ENCODE measurements at regions not wholly inside any gene's neighbourhood (a gene's known extent, or its start where the extent isn't known, plus 50 kb on each side); places are given as distances from the start of the nearest gene placed in this dataset.

- Histone ChIP-seq H4K20me1 (ENCODE audit: insufficient read depth) (no peaks in the 10 kb centered on the region), H3K36me3 (ENCODE audit: insufficient read depth, low read length) (no peaks in the 10 kb centered on the region), H3F3A (ENCODE audit: insufficient read depth, low read length, poor library complexity, severe bottlenecking) (no peaks in the 10 kb centered on the region), H3K79me2 (replicated peaks; ENCODE audit: insufficient read depth, low read length) (no peaks in the 10 kb centered on the region), H3K9me2 (ENCODE audit: insufficient read depth, low read length) (no peaks in the 10 kb centered on the region), H2AFZ (ENCODE audit: low read depth, low read length) (no peak overlapping the region), H3K4me2 (ENCODE audit: low read length) (no peak overlapping the region), H3K27ac (ENCODE audit: low read length) (no peak overlapping the region), H3K4me3 (ENCODE audit: low read length) (no peak overlapping the region), H3K27me3 (ENCODE audit: insufficient read depth, low read depth, low read length) (no peaks in the 10 kb centered on the region), H3K9ac (ENCODE audit: low read length) (no peak overlapping the region), H3K9me3 (ENCODE audit: low read length) (no peaks in the 10 kb centered on the region)
- TF ChIP-seq EZH2 (IDR thresholded peaks at IDR 0.05; ENCODE audit: borderline replicate concordance, insufficient read depth, low read length, poor library complexity, severe bottlenecking), result no peak
- TF ChIP-seq RAD21 (conservative IDR thresholded peaks at IDR 0.05), result no peak
- no peak for TF ChIP-seq SMC3 (conservative IDR thresholded peaks at IDR 0.05; ENCODE audit: poor library complexity)
- TF ChIP-seq REST (IDR thresholded peaks at IDR 0.05; ENCODE audit: borderline replicate concordance), result no peak
- no peak for TF ChIP-seq POLR2AphosphoS5 (IDR thresholded peaks at IDR 0.05)
- no peak for TF ChIP-seq TAF1 (IDR thresholded peaks at IDR 0.05; ENCODE audit: low read depth)
Observed at GRCh38 chr9:75482566-75482965, 394.3 kb downstream of the OSTF1 start.

- Histone ChIP-seq H2AFZ (ENCODE audit: low read depth, low read length) (no peak overlapping the region), H3F3A (ENCODE audit: insufficient read depth, low read length, poor library complexity, severe bottlenecking) (no peaks in the 10 kb centered on the region), H3K36me3 (ENCODE audit: insufficient read depth, low read length) (no peaks in the 10 kb centered on the region), H3K4me3 (ENCODE audit: low read length) (no peak overlapping the region), H3K9me3 (ENCODE audit: low read length) (no peaks in the 10 kb centered on the region), H3K27me3 (ENCODE audit: insufficient read depth, low read depth, low read length) (no peaks in the 10 kb centered on the region), H3K27ac (ENCODE audit: low read length) (no peak overlapping the region), H3K79me2 (replicated peaks; ENCODE audit: insufficient read depth, low read length) (no peaks in the 10 kb centered on the region), H3K9me2 (ENCODE audit: insufficient read depth, low read length) (no peaks in the 10 kb centered on the region), H3K4me2 (ENCODE audit: low read length) (no peak overlapping the region), H4K20me1 (ENCODE audit: insufficient read depth) (no peaks in the 10 kb centered on the region), H3K9ac (ENCODE audit: low read length) (no peak overlapping the region)
- TF ChIP-seq EP300 (conservative IDR thresholded peaks at IDR 0.05; ENCODE audit: poor library complexity, severe bottlenecking) (no peak), TAF1 (IDR thresholded peaks at IDR 0.05; ENCODE audit: low read depth) (no peak), REST (IDR thresholded peaks at IDR 0.05; ENCODE audit: borderline replicate concordance) (no peak), CTCF (IDR thresholded peaks at IDR 0.05; ENCODE audit: poor library complexity, severe bottlenecking) (no peak), EZH2 (IDR thresholded peaks at IDR 0.05; ENCODE audit: borderline replicate concordance, insufficient read depth, low read length, poor library complexity, severe bottlenecking) (no peak)
Observed at GRCh38 chr9:75483636-75484035, 395.3 kb downstream of the OSTF1 start.
